ENCODE measurements at regions not wholly inside any gene's neighbourhood (a gene's known extent, or its start where the extent isn't known, plus 50 kb on each side); places are given as distances from the start of the nearest gene placed in this dataset.
"Not testable (repeated sequence)": the region's sequence is repeated elsewhere in the genome, so short reads cannot be mapped to it uniquely, and the experiment has no call there.

DNA sequence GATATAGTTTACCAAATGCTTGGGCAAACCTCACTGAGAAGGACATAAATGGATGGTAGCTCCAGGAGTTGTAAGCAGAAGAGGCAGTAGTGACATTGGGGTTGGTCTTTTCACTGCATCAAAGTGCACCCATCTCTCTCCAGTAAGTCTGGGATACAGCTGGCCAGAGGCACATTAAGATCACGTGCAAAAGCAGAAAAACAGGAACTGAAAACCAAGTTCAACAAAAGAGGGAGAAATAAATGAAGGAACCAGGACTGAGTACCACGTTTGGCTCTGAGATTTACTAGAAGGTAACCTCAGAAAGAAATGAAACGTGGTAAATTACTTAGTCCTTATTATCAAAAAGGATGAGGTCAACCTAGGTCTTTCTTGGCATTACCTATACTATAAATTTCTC is 259.2 kb downstream of the OSR1 start:
- no peaks in the 10 kb centered on the region for H3K4me1 ChIP-seq
- no peak overlapping the region for H3K4me3 ChIP-seq (ENCODE audit: low read depth, low read length)
- no peak for DNase-seq
- no peaks in the 10 kb centered on the region for H3K36me3 ChIP-seq
- no peaks in the 10 kb centered on the region for H3K9me3 ChIP-seq
- TF ChIP-seq, protein P1, sequence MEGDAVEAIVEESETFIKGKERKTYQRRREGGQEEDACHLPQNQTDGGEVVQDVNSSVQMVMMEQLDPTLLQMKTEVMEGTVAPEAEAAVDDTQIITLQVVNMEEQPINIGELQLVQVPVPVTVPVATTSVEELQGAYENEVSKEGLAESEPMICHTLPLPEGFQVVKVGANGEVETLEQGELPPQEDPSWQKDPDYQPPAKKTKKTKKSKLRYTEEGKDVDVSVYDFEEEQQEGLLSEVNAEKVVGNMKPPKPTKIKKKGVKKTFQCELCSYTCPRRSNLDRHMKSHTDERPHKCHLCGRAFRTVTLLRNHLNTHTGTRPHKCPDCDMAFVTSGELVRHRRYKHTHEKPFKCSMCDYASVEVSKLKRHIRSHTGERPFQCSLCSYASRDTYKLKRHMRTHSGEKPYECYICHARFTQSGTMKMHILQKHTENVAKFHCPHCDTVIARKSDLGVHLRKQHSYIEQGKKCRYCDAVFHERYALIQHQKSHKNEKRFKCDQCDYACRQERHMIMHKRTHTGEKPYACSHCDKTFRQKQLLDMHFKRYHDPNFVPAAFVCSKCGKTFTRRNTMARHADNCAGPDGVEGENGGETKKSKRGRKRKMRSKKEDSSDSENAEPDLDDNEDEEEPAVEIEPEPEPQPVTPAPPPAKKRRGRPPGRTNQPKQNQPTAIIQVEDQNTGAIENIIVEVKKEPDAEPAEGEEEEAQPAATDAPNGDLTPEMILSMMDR (IDR thresholded peaks at IDR 0.05; ENCODE audit: low read depth, low read length) = no peak
- H3K27me3 ChIP-seq = no peaks in the 10 kb centered on the region

- H3K4me3 ChIP-seq (ENCODE audit: low read depth, low read length) = no peak overlapping the region
- no peak for DNase-seq
- TF ChIP-seq, protein P1 (IDR thresholded peaks at IDR 0.05; ENCODE audit: low read depth, low read length) = no peak
- H3K4me1 ChIP-seq = no peaks in the 10 kb centered on the region
- no peaks in the 10 kb centered on the region for H3K36me3 ChIP-seq
- no peaks in the 10 kb centered on the region for H3K9me3 ChIP-seq
- H3K27me3 ChIP-seq = no peaks in the 10 kb centered on the region
Observed at GRCh38 chr2:19098467-19099160, 259.8 kb downstream of the OSR1 start.

GRCh38 chr2:19089476-19089875 is 268.9 kb downstream of the OSR1 start:
- not testable (repeated sequence) for H3K36me3 ChIP-seq; H3K27me3 ChIP-seq; DNase-seq; H3K4me3 ChIP-seq (ENCODE audit: low read depth, low read length); H3K9me3 ChIP-seq; H3K4me1 ChIP-seq

GRCh38 chr2:19086231-19086651 is 272.2 kb downstream of the OSR1 start:
- DNase-seq = no peak
- no peaks in the 10 kb centered on the region for H3K4me1 ChIP-seq
- H3K36me3 ChIP-seq = no peaks in the 10 kb centered on the region
- H3K9me3 ChIP-seq = no peaks in the 10 kb centered on the region
- TF ChIP-seq, protein P1 (IDR thresholded peaks at IDR 0.05; ENCODE audit: low read depth, low read length) = no peak
- no peaks in the 10 kb centered on the region for H3K27me3 ChIP-seq
- H3K4me3 ChIP-seq (ENCODE audit: low read depth, low read length) = no peak overlapping the region

DNA sequence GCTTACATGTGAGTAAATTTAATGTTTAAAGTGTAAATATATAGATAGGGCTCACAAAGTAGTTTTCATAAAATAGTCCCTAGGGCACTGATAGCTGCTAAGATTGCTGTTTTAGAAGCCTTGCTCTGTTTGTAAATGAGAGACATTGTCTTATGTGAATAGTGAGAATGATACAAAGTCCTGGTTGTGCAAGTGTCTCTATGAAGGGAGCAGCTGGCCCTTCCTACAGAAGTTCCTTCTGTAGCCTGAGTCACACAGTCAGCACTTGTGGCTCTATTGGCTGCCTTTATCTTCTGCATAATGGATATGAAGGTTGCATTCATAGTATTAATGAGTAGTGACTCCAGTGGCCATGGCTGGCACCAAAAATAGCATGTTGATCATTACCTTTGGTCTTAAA is 279.7 kb downstream of the OSR1 start:
- no peak for DNase-seq
- no peaks in the 10 kb centered on the region for H3K9me3 ChIP-seq
- H3K4me3 ChIP-seq (ENCODE audit: low read depth, low read length) = no peak overlapping the region
- H3K4me1 ChIP-seq = no peaks in the 10 kb centered on the region
- no peaks in the 10 kb centered on the region for H3K36me3 ChIP-seq
- TF ChIP-seq, protein P1 (IDR thresholded peaks at IDR 0.05; ENCODE audit: low read depth, low read length) = no peak
- no peaks in the 10 kb centered on the region for H3K27me3 ChIP-seq

- no peak for DNase-seq
- H3K9me3 ChIP-seq = no peaks in the 10 kb centered on the region
- no peak overlapping the region for H3K4me3 ChIP-seq (ENCODE audit: low read depth, low read length)
- no peaks in the 10 kb centered on the region for H3K36me3 ChIP-seq
- H3K4me1 ChIP-seq = no peaks in the 10 kb centered on the region
- TF ChIP-seq, protein P1 (IDR thresholded peaks at IDR 0.05; ENCODE audit: low read depth, low read length) = no peak
- no peaks in the 10 kb centered on the region for H3K27me3 ChIP-seq
Observed at GRCh38 chr2:19073522-19073921, 284.9 kb downstream of the OSR1 start.

All from BE2C (cell line).